HCT116 (cell line): ENCODE measurements at regions not wholly inside any gene's neighbourhood (a gene's known extent, or its start where the extent isn't known, plus 50 kb on each side); places are given as distances from the start of the nearest gene placed in this dataset.

Source experiments
- CBX3 ChIP-seq: IDR thresholded peaks from 2 replicates; pipeline ENCODE4 v1.6.1; 2012; ENCODE audit warnings: low read depth
- CEBPB ChIP-seq: IDR thresholded peaks from 2 replicates; pipeline ENCODE4 v1.6.1; 2012; ENCODE audit warnings: low read depth
- CTCF ChIP-seq, 3 experiments: fragments of 200-600 bp in 1 of 3; sonication (generic) in 1 of 3; IDR thresholded peaks in 2 of 3; conservative IDR thresholded peaks in 1 of 3; 2 replicates each; pipeline ENCODE4 v1.5.1; 2012 to 2017; ENCODE audit warnings: low read depth in 2 of 3, low read length in 2 of 3, antibody characterized with exemption in 1 of 3, borderline replicate concordance in 1 of 3, control low read depth in 1 of 3, mild to moderate bottlenecking in 1 of 3, mixed read lengths in 1 of 3, mixed run types in 1 of 3, moderate library complexity in 1 of 3; ENCODE audit not compliant: insufficient read depth in 1 of 3
- EGR1 ChIP-seq: IDR thresholded peaks from 2 replicates; pipeline ENCODE4 v1.6.1; 2012; ENCODE audit warnings: low read depth
- EZH2 ChIP-seq: fragments of 200-600 bp; sonication (generic); IDR thresholded peaks from 2 replicates; pipeline ENCODE4 v1.6.1; 2017; ENCODE audit warnings: antibody characterized with exemption, mixed run types
- POLR2A ChIP-seq: IDR thresholded peaks from 2 replicates; pipeline ENCODE4 v1.7.0; 2011; ENCODE audit warnings: borderline replicate concordance; ENCODE audit not compliant: insufficient read depth, insufficient read length; ENCODE audit errors: extremely low read depth
- POLR2AphosphoS5 ChIP-seq: IDR thresholded peaks from 2 replicates; pipeline ENCODE4 v1.6.1; 2011; ENCODE audit warnings: mild to moderate bottlenecking, low read depth, low read length, moderate library complexity
- RAD21 ChIP-seq: IDR thresholded peaks from 2 replicates; pipeline ENCODE4 v1.6.1; 2012; ENCODE audit warnings: low read depth, mild to moderate bottlenecking
- SP1 ChIP-seq: IDR thresholded peaks from 2 replicates; pipeline ENCODE4 v1.6.1; 2012; ENCODE audit warnings: low read depth

- no peak for TF ChIP-seq POLR2A
- TF ChIP-seq CTCF (IDR thresholded peaks at IDR 0.05 in 2 of 3, conservative IDR thresholded peaks at IDR 0.05 in 1 of 3; ENCODE audit: borderline replicate concordance in 1 of 3, insufficient read depth in 1 of 3, low read depth in 2 of 3, low read length in 2 of 3): no peak
- no peak for TF ChIP-seq POLR2AphosphoS5
- TF ChIP-seq CBX3: no peak
- no peak for TF ChIP-seq EGR1
- TF ChIP-seq EZH2: no peak
- no peak for TF ChIP-seq SP1
- no peak for TF ChIP-seq RAD21
- TF ChIP-seq CEBPB: no peak
Observed at GRCh38 chr4:84110040-84110439, 389.1 kb downstream of the NKX6-1 start.
